ENCODE measurements at regions not wholly inside any gene's neighbourhood (a gene's known extent, or its start where the extent isn't known, plus 50 kb on each side); places are given as distances from the start of the nearest gene placed in this dataset.

DNA sequence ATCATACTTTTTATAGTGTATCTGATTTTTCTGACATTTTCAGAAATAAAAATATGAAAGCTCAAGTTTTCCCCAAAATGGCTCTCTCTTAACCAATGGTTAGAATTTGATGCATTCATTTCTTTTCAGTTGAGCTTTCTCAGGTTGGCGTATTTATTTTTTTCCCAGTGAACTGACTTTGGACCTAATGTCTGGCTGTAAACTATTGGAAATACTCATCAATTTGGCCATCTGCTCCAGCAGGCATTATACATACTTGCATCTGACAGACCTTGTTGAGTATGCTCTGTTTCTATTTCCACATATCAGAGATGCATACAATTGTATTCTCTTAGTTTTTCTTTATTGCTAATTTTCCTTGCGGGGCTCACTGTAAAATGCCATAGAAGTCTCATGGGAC, 1374.8 kb upstream of the MAP3K7 start:
- ATAC-seq (no peak), DNase-seq (no peak)
- Histone ChIP-seq H3K4me1 (ENCODE audit: low read depth) (no peaks in the 10 kb centered on the region), H3K36me3 (ENCODE audit: low read depth) (no peaks in the 10 kb centered on the region), H3K9me3 (peaks cover 21% of the 10 kb centered on the region), H3K4me3 (no peak overlapping the region)
- TF ChIP-seq, protein P1, sequence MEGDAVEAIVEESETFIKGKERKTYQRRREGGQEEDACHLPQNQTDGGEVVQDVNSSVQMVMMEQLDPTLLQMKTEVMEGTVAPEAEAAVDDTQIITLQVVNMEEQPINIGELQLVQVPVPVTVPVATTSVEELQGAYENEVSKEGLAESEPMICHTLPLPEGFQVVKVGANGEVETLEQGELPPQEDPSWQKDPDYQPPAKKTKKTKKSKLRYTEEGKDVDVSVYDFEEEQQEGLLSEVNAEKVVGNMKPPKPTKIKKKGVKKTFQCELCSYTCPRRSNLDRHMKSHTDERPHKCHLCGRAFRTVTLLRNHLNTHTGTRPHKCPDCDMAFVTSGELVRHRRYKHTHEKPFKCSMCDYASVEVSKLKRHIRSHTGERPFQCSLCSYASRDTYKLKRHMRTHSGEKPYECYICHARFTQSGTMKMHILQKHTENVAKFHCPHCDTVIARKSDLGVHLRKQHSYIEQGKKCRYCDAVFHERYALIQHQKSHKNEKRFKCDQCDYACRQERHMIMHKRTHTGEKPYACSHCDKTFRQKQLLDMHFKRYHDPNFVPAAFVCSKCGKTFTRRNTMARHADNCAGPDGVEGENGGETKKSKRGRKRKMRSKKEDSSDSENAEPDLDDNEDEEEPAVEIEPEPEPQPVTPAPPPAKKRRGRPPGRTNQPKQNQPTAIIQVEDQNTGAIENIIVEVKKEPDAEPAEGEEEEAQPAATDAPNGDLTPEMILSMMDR (IDR thresholded peaks at IDR 0.05): no peak
- intact Hi-C loops (cut with DNase I, micrococcal nuclease): no loop called here

DNA sequence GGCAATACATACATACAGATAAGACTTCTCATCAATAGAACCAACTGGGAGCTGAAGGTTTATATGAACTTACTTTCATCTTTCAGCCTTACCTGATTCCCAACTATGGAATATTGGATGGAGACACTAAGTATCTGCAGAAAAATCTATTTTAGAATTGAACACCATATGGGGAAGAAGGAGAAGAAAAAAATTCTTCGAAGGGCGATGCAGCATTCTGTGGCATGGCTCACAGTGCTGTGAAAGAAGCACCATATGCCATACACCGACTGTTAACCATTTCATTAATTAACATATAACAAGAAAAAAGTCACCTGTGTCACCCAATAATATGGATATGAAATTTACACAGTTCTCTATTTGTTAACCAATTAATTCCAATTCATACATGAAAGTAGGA, 1374.4 kb upstream of the MAP3K7 start:
- H3K4me3 ChIP-seq: no peak overlapping the region
- TF ChIP-seq, protein P1 (IDR thresholded peaks at IDR 0.05): no peak
- no peaks in the 10 kb centered on the region for H3K36me3 ChIP-seq (ENCODE audit: low read depth)
- H3K9me3 ChIP-seq: peaks cover 17% of the 10 kb centered on the region
- DNase-seq (no peak), ATAC-seq (no peak)
- H3K4me1 ChIP-seq (ENCODE audit: low read depth): no peaks in the 10 kb centered on the region
- intact Hi-C loops (cut with DNase I, micrococcal nuclease): no loop called here

DNA sequence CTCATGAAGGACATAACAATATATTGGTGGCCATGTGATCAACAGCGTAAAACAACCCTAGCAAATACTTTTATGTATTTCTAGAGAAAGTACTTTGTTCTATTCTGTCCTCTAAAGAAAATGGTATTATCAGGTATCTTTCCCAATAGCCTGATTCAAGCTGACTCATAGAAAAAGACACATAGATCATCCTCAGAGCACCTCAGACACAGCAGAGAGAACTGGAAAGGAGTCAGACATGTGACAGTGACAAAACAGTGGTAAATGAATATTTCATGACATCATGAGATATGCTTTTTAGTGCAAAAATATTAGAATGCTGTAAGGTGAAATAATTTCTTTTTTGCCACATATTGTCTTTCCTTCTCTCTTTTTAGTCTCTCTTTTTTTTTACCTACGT, 1355.0 kb upstream of the MAP3K7 start:
- Histone ChIP-seq H3K9me3 (peaks cover 8% of the 10 kb centered on the region), H3K36me3 (ENCODE audit: low read depth) (no peaks in the 10 kb centered on the region), H3K4me1 (ENCODE audit: low read depth) (no peaks in the 10 kb centered on the region), H3K4me3 (no peak overlapping the region)
- DNase-seq: no peak
- intact Hi-C loops (cut with DNase I, micrococcal nuclease): no loop called here
- no peak for ATAC-seq
- TF ChIP-seq, protein P1 (IDR thresholded peaks at IDR 0.05): no peak

DNA sequence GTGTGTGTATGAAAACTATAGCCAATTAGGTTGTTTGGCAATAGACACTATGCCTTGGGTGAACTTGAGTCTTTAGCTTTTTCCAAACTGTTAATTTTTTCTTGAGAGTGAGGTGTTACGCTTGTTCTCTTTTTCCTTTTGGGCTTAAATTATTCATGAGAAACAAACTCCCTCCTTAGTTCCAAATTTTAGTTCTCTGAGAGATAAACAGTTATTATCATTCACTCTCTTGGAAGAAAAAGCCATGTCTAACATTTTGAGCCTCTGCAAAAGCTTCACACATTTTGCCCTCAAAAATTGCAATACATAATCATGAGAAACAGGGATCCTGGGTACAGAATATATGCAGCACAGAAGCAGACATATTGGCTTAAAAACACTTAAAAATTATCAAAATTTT, 1353.9 kb upstream of the MAP3K7 start:
- TF ChIP-seq, protein P1 (IDR thresholded peaks at IDR 0.05): no peak
- peaks cover 5% of the 10 kb centered on the region for H3K9me3 ChIP-seq
- H3K4me1 ChIP-seq (ENCODE audit: low read depth): no peaks in the 10 kb centered on the region
- ATAC-seq: no peak
- H3K36me3 ChIP-seq (ENCODE audit: low read depth): no peaks in the 10 kb centered on the region
- intact Hi-C loops (cut with DNase I, micrococcal nuclease): no loop called here
- DNase-seq: no peak
- no peak overlapping the region for H3K4me3 ChIP-seq

DNA sequence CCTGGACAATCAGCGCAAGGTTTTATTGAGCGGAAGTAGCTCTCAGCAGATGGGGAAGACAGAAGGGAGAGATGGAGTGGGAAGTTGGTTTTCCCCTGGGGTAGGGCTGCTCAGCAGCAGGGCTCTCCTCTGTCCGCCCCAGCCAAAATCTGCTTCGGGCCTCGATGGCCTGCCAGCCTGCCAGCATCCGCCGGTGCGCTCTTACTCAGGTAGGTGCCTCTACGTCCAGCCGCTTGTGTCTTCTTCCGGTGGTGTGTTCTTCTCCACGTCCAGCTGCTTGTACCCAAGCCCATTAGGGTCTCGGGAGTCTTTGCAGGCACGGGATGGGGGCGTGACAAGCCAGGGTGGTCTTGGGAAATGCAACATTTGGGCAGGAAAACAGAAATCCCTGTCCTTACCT, 1340.0 kb upstream of the MAP3K7 start:
- Histone ChIP-seq H3K36me3 (ENCODE audit: low read depth) (no peaks in the 10 kb centered on the region), H3K4me1 (ENCODE audit: low read depth) (no peaks in the 10 kb centered on the region), H3K4me3 (no peak overlapping the region), H3K9me3 (peaks cover 9% of the 10 kb centered on the region)
- ATAC-seq (no peak), DNase-seq (no peak)
- TF ChIP-seq, protein P1 (IDR thresholded peaks at IDR 0.05): no peak
- intact Hi-C loops (cut with DNase I, micrococcal nuclease): no loop called here

DNA sequence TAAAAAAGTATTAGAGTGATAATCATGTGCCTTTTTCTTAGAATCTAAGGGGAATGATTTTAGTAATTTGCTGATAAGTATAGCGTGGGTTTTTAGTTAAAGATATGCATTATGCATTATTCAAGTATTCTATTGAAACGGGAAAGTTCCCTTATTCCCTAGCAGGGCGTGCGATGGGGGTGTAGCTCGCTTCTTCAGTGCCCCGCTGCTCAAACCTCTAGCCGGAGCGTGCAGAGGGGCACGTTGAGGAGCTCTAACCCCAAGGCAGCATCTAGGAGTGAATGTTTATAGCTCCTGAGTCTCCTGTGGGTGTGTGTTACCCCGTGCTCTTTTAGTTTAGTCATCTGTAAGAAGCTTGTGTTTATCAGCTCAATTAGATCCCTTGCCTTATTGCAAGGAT, 1339.5 kb upstream of the MAP3K7 start:
- TF ChIP-seq, protein P1 (IDR thresholded peaks at IDR 0.05): no peak
- DNase-seq: no peak
- H3K4me1 ChIP-seq (ENCODE audit: low read depth): no peaks in the 10 kb centered on the region
- intact Hi-C loops (cut with DNase I, micrococcal nuclease): no loop called here
- no peaks in the 10 kb centered on the region for H3K36me3 ChIP-seq (ENCODE audit: low read depth)
- peaks cover 9% of the 10 kb centered on the region for H3K9me3 ChIP-seq
- H3K4me3 ChIP-seq: no peak overlapping the region
- ATAC-seq: no peak
